ENCODE measurements at regions not wholly inside any gene's neighbourhood (a gene's known extent, or its start where the extent isn't known, plus 50 kb on each side); places are given as distances from the start of the nearest gene placed in this dataset.

- Histone ChIP-seq H3K4me3 (peak overlapping the region; percentile 17), H3K27me3 (no peaks in the 10 kb centered on the region), H3K36me3 (no peaks in the 10 kb centered on the region), H3K4me2 (peak overlapping the region; percentile 59), H3K9ac (no peak overlapping the region), H3K4me1 (peaks cover 31% of the 10 kb centered on the region), H4K20me1 (ENCODE audit: low read depth) (no peaks in the 10 kb centered on the region), H3K79me2 (ENCODE audit: low read depth) (no peaks in the 10 kb centered on the region), H3K9me3 (ENCODE audit: low read depth) (no peaks in the 10 kb centered on the region), H2AFZ (replicated peaks) (no peak overlapping the region), H3F3A (ENCODE audit: low read depth) (peaks cover 10% of the 10 kb centered on the region), H3K27ac (peak overlapping the region; percentile 73)
- no peaks in the 10 kb centered on the region for H3K9me3 Mint-ChIP-seq
- H3K36me3 Mint-ChIP-seq, result no peaks in the 10 kb centered on the region
- no peak overlapping the region for H3K4me3 Mint-ChIP-seq
- peaks cover 4% of the 10 kb centered on the region for H3K27me3 Mint-ChIP-seq (ENCODE audit: insufficient read depth, low read depth)
- peaks cover 27% of the 10 kb centered on the region for H3K4me1 Mint-ChIP-seq
- H3K27ac Mint-ChIP-seq, result no peak overlapping the region
- DNase-seq (ENCODE audit: low spot score), result peak; percentile 69
- TF ChIP-seq EZH2phosphoT487 (IDR thresholded peaks at IDR 0.05) (no peak), CTCF (IDR thresholded peaks at IDR 0.05) (no peak), EZH2 (IDR thresholded peaks at IDR 0.05) (no peak)
These were observed 92.4 kb upstream of the PGBD5 start for GRCh38 chr1:230518511-230518910.

- Histone ChIP-seq H3K27me3 (no peaks in the 10 kb centered on the region), H3K36me3 (no peaks in the 10 kb centered on the region), H3K9me3 (ENCODE audit: low read depth) (no peaks in the 10 kb centered on the region), H3K4me3 (peak overlapping the region; percentile 17), H2AFZ (replicated peaks) (peak overlapping the region; percentile 42), H3K4me2 (peak overlapping the region; percentile 59), H3F3A (ENCODE audit: low read depth) (peaks cover 10% of the 10 kb centered on the region), H3K9ac (no peak overlapping the region), H3K79me2 (ENCODE audit: low read depth) (no peaks in the 10 kb centered on the region), H4K20me1 (ENCODE audit: low read depth) (no peaks in the 10 kb centered on the region), H3K4me1 (peaks cover 31% of the 10 kb centered on the region), H3K27ac (no peak overlapping the region)
- H3K36me3 Mint-ChIP-seq, result no peaks in the 10 kb centered on the region
- H3K4me3 Mint-ChIP-seq, result no peak overlapping the region
- TF ChIP-seq CTCF (IDR thresholded peaks at IDR 0.05) (no peak), EZH2 (IDR thresholded peaks at IDR 0.05) (no peak), EZH2phosphoT487 (IDR thresholded peaks at IDR 0.05) (no peak)
- peaks cover 1% of the 10 kb centered on the region for H3K9me3 Mint-ChIP-seq
- H3K27ac Mint-ChIP-seq, result no peak overlapping the region
- H3K27me3 Mint-ChIP-seq (ENCODE audit: insufficient read depth, low read depth), result peaks cover 4% of the 10 kb centered on the region
- DNase-seq (ENCODE audit: low spot score), result peak; percentile 12
- H3K4me1 Mint-ChIP-seq, result peaks cover 27% of the 10 kb centered on the region
These were observed 91.7 kb upstream of the PGBD5 start for GRCh38 chr1:230517786-230518185.

GRCh38 chr1:230517326-230517725 is 91.2 kb upstream of the PGBD5 start:
- no peaks in the 10 kb centered on the region for H3K9me3 ChIP-seq (ENCODE audit: low read depth)
- H3K9me3 Mint-ChIP-seq, result peaks cover 2% of the 10 kb centered on the region
- peaks cover 27% of the 10 kb centered on the region for H3K4me1 Mint-ChIP-seq
- no peaks in the 10 kb centered on the region for H3K27me3 ChIP-seq
- H3K27me3 Mint-ChIP-seq (ENCODE audit: insufficient read depth, low read depth), result peaks cover 4% of the 10 kb centered on the region
- no peak overlapping the region for H3K4me3 ChIP-seq
- no peak overlapping the region for H3K27ac Mint-ChIP-seq
- no peak for TF ChIP-seq CTCF (IDR thresholded peaks at IDR 0.05)
- TF ChIP-seq EZH2phosphoT487 (IDR thresholded peaks at IDR 0.05), result no peak
- H3K4me1 ChIP-seq, result peaks cover 31% of the 10 kb centered on the region
- H3F3A ChIP-seq (ENCODE audit: low read depth), result peaks cover 10% of the 10 kb centered on the region
- no peaks in the 10 kb centered on the region for H3K36me3 ChIP-seq
- no peaks in the 10 kb centered on the region for H3K79me2 ChIP-seq (ENCODE audit: low read depth)
- H2AFZ ChIP-seq (replicated peaks), result peak overlapping the region; percentile 42
- H3K4me3 Mint-ChIP-seq, result peak overlapping the region; percentile 62
- peak overlapping the region; percentile 59 for H3K4me2 ChIP-seq
- H3K36me3 Mint-ChIP-seq, result no peaks in the 10 kb centered on the region
- no peak overlapping the region for H3K27ac ChIP-seq
- no peak for DNase-seq (ENCODE audit: low spot score)
- H3K9ac ChIP-seq, result no peak overlapping the region
- H4K20me1 ChIP-seq (ENCODE audit: low read depth), result no peaks in the 10 kb centered on the region

Measured in neural progenitor cell (in vitro differentiated cells).